Cardiac fibroblast (primary cell): ENCODE measurements at regions not wholly inside any gene's neighbourhood (a gene's known extent, or its start where the extent isn't known, plus 50 kb on each side); places are given as distances from the start of the nearest gene placed in this dataset.

Source experiments
- DNase-seq, 2 donors: peaks; one replicate each; pipeline versions ENCODE4 v3.0.0 to v3.0.0-alpha.2; 2010; ENCODE audit warnings: low read depth in 2 of 2
- H3K4me3 ChIP-seq, 2 donors: replicated peaks in 1 of 2; 1 replicate in 1 of 2; 2 replicates in 1 of 2; pipeline ENCODE4 v1.5.1; 2011; ENCODE audit warnings: low read depth in 2 of 2, low read length in 2 of 2, mild to moderate bottlenecking in 2 of 2, moderate library complexity in 1 of 2
- CTCF ChIP-seq: IDR thresholded peaks from one replicate; pipeline ENCODE4 v1.5.1; 2011; ENCODE audit warnings: low read depth, mild to moderate bottlenecking, low read length, inconsistent platforms

GRCh38 chr21:23438081-23438480 lies 2169.2 kb downstream of the MRPL39 start:
- no peak for DNase-seq
- no peak for TF ChIP-seq CTCF

GRCh38 chr21:23402929-23403520 lies 2204.3 kb downstream of the MRPL39 start:
- DNase-seq = no peak
- no peak for TF ChIP-seq CTCF
- H3K4me3 ChIP-seq = no peak overlapping the region

More at GRCh38 chr21:23438081-23438480, 2169.2 kb downstream of the MRPL39 start:
- no peak overlapping the region for H3K4me3 ChIP-seq

DNA sequence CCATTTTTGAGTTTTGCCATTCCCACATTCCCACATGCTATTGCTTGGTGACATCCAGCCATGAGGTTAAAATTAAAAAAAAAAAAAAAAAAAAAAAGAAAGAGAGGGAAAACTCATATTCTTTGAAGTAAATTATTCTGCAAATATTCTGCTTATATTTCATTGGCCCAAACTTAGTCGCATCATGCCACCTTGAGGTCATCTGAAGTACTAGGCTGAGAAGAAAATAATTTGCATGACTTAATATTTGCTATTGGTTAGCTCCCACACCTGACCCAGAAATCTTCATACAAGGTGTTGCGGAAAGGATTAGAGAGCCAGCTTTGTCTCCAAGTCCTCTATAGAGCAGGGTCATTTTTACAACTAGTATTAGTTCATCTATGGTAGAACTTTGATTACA lies 2206.0 kb downstream of the MRPL39 start:
- TF ChIP-seq CTCF = no peak

GRCh38 chr21:23398726-23399125 lies 2208.6 kb downstream of the MRPL39 start:
- DNase-seq = no peak
- no peak overlapping the region for H3K4me3 ChIP-seq
- no peak for TF ChIP-seq CTCF

More for the DNA sequence above, 2206.0 kb downstream of the MRPL39 start:
- DNase-seq = peak in 1 of 2 donors; percentile 2
- no peak overlapping the region for H3K4me3 ChIP-seq

DNA sequence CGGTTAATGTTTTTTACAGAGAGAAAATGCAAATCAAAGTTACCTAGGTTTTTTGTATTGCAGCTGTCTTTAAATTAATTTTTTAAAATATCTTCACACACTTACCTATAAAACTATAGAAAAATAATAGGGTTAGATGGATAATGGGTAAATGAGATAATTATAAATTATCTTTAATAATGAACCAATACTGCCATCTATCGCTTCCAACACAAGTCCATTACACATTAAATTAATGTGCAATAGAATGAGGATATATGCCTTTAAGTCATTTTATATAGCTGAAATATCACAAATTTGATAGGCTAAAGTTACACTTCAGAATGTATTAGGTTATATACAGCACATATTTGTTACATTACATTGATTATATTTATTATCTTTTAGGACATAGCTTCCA lies 2212.8 kb downstream of the MRPL39 start:
- TF ChIP-seq CTCF = no peak
- no peak for DNase-seq
- no peak overlapping the region for H3K4me3 ChIP-seq

GRCh38 chr21:23384679-23385078 lies 2222.6 kb downstream of the MRPL39 start:
- no peak for DNase-seq
- H3K4me3 ChIP-seq = no peak overlapping the region
- TF ChIP-seq CTCF = no peak

GRCh38 chr21:23374155-23374554 lies 2233.1 kb downstream of the MRPL39 start:
- H3K4me3 ChIP-seq = no peak overlapping the region
- DNase-seq = no peak
- TF ChIP-seq CTCF = no peak
